A673 (cell line): ENCODE measurements at regions not wholly inside any gene's neighbourhood (a gene's known extent, or its start where the extent isn't known, plus 50 kb on each side); places are given as distances from the start of the nearest gene placed in this dataset.

Experiments
- EZH2 ChIP-seq: fragments of 200-600 bp; sonication (generic); IDR thresholded peaks from 2 replicates; pipeline ENCODE4 v1.6.1; 2017; ENCODE audit warnings: borderline replicate concordance, low read depth, mild to moderate bottlenecking, mixed read lengths, antibody characterized with exemption, low read length; ENCODE audit not compliant: poor library complexity, severe bottlenecking
- TF ChIP-seq, protein P1 (sequence below): fragments of 300-800, 200-600 bp; sonication (generic); conservative IDR thresholded peaks from 2 replicates; pipeline ENCODE4 v1.5.1; 2017; ENCODE audit warnings: low read depth, mild to moderate bottlenecking, antibody characterized with exemption, low read length, moderate library complexity, mixed read lengths

DNA sequence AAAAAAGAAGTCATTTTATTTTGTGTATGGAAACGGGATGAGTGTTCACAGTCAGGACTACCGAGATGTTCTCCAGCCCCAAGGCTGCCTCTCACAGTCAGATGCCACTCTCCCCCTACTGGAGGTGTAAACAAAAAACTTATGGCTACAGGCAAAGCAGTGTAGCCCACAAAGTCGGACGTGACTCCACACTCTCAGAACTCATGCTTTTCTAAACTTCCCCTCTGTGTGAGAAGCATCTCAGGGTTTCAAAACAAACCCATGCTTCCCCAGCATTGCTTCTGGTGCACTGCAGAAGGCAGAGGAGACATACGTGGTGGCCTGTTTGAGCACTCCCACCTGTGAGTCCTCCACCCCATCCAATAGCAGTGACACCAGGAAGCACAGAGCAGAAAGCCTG, 580.3 kb downstream of the BNC2 start:
- TF ChIP-seq, protein P1, sequence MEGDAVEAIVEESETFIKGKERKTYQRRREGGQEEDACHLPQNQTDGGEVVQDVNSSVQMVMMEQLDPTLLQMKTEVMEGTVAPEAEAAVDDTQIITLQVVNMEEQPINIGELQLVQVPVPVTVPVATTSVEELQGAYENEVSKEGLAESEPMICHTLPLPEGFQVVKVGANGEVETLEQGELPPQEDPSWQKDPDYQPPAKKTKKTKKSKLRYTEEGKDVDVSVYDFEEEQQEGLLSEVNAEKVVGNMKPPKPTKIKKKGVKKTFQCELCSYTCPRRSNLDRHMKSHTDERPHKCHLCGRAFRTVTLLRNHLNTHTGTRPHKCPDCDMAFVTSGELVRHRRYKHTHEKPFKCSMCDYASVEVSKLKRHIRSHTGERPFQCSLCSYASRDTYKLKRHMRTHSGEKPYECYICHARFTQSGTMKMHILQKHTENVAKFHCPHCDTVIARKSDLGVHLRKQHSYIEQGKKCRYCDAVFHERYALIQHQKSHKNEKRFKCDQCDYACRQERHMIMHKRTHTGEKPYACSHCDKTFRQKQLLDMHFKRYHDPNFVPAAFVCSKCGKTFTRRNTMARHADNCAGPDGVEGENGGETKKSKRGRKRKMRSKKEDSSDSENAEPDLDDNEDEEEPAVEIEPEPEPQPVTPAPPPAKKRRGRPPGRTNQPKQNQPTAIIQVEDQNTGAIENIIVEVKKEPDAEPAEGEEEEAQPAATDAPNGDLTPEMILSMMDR: no peak
- TF ChIP-seq EZH2: no peak
